ENCODE measurements at regions not wholly inside any gene's neighbourhood (a gene's known extent, or its start where the extent isn't known, plus 50 kb on each side); places are given as distances from the start of the nearest gene placed in this dataset.

DNA sequence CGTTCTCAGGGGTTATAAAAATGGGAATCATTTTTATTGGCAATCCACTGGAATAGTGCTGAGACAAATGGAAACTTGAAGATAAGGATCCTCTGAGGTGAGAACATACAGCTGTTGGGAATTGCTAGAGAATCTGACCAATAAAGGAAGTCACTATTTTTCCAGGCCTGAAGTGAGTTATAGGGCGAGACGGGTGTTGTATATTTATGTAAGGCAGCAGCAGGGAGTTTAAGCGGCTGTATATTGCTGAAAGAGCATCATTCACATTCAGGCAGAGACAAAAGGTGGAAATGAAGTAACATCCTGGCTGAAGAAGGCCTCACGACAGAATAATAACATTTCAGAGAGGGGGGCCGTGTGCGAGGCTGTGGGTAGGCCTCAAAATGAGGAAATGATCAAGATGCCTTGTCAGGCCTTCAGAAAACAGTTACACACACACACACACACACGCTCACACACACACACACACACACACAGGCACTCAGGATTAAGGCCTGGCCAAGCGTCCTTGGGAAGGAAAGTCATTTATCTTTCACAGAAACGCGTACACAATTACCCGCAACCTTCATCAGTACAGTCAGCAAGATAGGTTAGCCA lies 964.9 kb upstream of the NR2F2 start:
- no peak overlapping the region for H3K4me3 ChIP-seq (ENCODE audit: low read depth, low read length)
- DNase-seq (ENCODE audit: low read depth) = no peak
- H3K27me3 ChIP-seq (ENCODE audit: control insufficient read depth, insufficient read depth, low read length) = no peaks in the 10 kb centered on the region
- no peak for FAIRE-seq
- TF ChIP-seq, protein P1, sequence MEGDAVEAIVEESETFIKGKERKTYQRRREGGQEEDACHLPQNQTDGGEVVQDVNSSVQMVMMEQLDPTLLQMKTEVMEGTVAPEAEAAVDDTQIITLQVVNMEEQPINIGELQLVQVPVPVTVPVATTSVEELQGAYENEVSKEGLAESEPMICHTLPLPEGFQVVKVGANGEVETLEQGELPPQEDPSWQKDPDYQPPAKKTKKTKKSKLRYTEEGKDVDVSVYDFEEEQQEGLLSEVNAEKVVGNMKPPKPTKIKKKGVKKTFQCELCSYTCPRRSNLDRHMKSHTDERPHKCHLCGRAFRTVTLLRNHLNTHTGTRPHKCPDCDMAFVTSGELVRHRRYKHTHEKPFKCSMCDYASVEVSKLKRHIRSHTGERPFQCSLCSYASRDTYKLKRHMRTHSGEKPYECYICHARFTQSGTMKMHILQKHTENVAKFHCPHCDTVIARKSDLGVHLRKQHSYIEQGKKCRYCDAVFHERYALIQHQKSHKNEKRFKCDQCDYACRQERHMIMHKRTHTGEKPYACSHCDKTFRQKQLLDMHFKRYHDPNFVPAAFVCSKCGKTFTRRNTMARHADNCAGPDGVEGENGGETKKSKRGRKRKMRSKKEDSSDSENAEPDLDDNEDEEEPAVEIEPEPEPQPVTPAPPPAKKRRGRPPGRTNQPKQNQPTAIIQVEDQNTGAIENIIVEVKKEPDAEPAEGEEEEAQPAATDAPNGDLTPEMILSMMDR (IDR thresholded peaks at IDR 0.05; ENCODE audit: insufficient read depth, low read length, severe bottlenecking) = no peak
- no peaks in the 10 kb centered on the region for H3K36me3 ChIP-seq (ENCODE audit: control insufficient read depth, insufficient read depth, low read length)

DNA sequence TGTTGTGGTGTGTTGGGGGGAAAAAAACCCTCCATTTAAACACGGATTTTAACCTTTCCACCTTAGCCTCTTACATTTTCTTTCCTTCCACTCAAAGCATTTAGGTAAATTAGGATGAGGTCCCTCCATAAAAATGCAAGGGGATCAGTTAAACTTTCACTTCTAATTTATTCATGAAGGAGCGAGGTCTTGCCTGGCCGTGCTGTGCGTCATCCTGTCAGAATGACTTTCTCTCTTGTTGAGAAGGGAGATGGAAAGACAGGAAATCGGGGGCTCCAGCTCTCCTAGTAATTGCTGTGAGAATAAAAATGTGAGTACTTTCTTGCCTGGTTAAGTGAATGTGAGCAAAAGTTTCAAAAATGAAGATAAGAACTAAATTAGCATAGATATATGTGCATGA lies 962.3 kb upstream of the NR2F2 start:
- no peaks in the 10 kb centered on the region for H3K36me3 ChIP-seq (ENCODE audit: control insufficient read depth, insufficient read depth, low read length)
- TF ChIP-seq, protein P1 (IDR thresholded peaks at IDR 0.05; ENCODE audit: insufficient read depth, low read length, severe bottlenecking) = no peak
- FAIRE-seq (no peak), DNase-seq (ENCODE audit: low read depth) (no peak)
- no peaks in the 10 kb centered on the region for H3K27me3 ChIP-seq (ENCODE audit: control insufficient read depth, insufficient read depth, low read length)
- no peak overlapping the region for H3K4me3 ChIP-seq (ENCODE audit: low read depth, low read length)

DNA sequence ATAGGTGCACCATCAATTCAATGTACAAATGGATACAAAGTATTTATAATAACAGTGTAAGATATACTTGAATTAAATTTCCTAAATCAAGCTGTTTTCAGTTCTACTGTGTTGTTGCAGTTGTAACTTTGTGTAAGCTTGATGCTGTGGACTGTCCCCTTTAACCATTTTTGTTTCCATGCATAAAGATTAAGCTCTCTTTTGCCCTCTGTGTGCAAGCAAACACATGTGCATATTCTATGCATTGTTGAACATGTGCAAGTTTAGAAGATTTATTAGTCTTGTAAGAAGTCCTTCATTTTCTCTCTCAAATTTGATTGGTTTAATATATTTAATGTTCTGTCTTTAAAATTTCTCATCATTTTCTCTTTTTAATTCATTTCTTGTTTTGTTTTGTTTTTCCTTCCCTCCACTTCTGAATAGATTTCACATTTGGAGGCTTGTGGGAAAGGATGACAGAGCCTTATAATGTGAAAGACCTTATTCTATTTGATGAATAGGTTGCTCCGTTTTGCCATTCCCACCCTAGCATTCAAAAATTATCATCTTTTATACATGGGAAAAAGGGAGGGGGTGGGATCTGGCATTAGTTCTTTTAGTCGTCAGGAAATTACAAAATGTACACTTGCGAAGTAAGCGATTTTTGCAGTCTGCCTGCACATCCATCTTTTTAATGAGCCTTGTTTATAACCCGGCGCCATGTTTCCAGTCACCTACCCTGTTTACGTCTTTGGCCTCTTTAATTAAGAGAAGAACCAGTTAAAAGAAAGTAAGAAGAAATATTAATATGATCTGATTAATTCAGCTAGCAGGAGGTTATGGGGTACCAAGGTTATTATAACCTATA lies 961.5 kb upstream of the NR2F2 start:
- no peak for FAIRE-seq
- no peak for DNase-seq (ENCODE audit: low read depth)
- no peaks in the 10 kb centered on the region for H3K36me3 ChIP-seq (ENCODE audit: control insufficient read depth, insufficient read depth, low read length)
- H3K27me3 ChIP-seq (ENCODE audit: control insufficient read depth, insufficient read depth, low read length) = no peaks in the 10 kb centered on the region
- H3K4me3 ChIP-seq (ENCODE audit: low read depth, low read length) = no peak overlapping the region
- TF ChIP-seq, protein P1 (IDR thresholded peaks at IDR 0.05; ENCODE audit: insufficient read depth, low read length, severe bottlenecking) = no peak

DNA sequence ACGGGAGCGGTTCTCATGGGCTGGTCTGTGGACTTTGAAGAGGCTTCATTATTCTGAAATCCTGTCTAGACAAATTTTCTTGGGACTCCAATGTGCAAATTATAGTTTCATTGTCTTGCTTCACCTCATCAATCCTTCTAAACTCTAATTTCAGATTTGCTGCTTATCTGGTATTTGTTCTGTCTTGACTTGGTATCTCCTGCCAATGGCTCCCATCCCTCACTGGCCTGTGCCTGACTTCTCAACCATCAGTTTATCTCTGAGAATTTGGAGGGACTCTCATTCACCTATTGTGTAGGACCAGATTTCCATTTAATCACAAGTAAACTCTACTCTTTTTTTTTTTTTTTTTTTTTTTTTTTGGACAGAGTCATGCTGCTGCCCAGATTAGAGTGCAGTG lies 960.2 kb upstream of the NR2F2 start:
- TF ChIP-seq, protein P1 (IDR thresholded peaks at IDR 0.05; ENCODE audit: insufficient read depth, low read length, severe bottlenecking) = no peak
- no peaks in the 10 kb centered on the region for H3K36me3 ChIP-seq (ENCODE audit: control insufficient read depth, insufficient read depth, low read length)
- no peak overlapping the region for H3K4me3 ChIP-seq (ENCODE audit: low read depth, low read length)
- FAIRE-seq (no peak), DNase-seq (ENCODE audit: low read depth) (no peak)
- no peaks in the 10 kb centered on the region for H3K27me3 ChIP-seq (ENCODE audit: control insufficient read depth, insufficient read depth, low read length)

DNA sequence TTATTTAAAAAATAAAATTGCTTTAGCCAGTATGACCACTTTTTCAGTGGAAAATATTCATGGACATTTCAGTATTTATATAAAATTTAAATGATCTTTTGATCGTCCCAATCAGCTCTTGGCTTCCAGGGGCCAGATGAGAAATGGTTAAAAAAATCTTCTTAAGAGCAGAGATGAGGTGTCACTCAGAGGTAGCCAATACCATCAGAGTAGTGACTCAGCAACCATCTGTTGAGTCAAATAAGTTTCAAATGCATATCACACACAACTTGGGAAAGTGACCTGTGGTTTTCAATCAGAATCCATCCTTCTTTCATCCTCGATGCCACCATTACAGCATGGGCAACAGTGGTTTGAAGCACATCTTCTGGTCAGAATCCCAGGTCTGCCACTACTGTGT lies 958.8 kb upstream of the NR2F2 start:
- no peaks in the 10 kb centered on the region for H3K36me3 ChIP-seq (ENCODE audit: control insufficient read depth, insufficient read depth, low read length)
- TF ChIP-seq, protein P1 (IDR thresholded peaks at IDR 0.05; ENCODE audit: insufficient read depth, low read length, severe bottlenecking) = no peak
- DNase-seq (ENCODE audit: low read depth) (peak; percentile 57), FAIRE-seq (no peak)
- no peaks in the 10 kb centered on the region for H3K27me3 ChIP-seq (ENCODE audit: control insufficient read depth, insufficient read depth, low read length)
- H3K4me3 ChIP-seq (ENCODE audit: low read depth, low read length) = no peak overlapping the region
